Natural killer cell (primary cell): ENCODE measurements at regions not wholly inside any gene's neighbourhood (a gene's known extent, or its start where the extent isn't known, plus 50 kb on each side); places are given as distances from the start of the nearest gene placed in this dataset.

Experiments used
- ATAC-seq, 3 donors: fragments of 150-1000 bp in 2 of 3; fragments of 200-7000 bp in 1 of 3; cut with Tn5 transposase; 1 replicate in 1 of 3; 2 replicates in 2 of 3; pipeline ENCODE4 v1.10.0; 2021; ENCODE audit warnings: mild to moderate bottlenecking in 2 of 3, moderate library complexity in 2 of 3
- DNase-seq, 2 donors: peaks; one replicate each; pipeline versions ENCODE4 v3.0.0 to v3.0.0-alpha.2; 2013 to 2021; ENCODE audit warnings: mixed read lengths in 1 of 2
- H3K27ac ChIP-seq: one replicate; pipeline ENCODE4 v1.5.1; 2013; ENCODE audit warnings: mild to moderate bottlenecking, low read length
- H3K27me3 ChIP-seq: one replicate; pipeline ENCODE4 v1.6.1; 2013; ENCODE audit warnings: low read length; ENCODE audit not compliant: control insufficient read depth, insufficient read depth
- H3K36me3 ChIP-seq: one replicate; pipeline ENCODE4 v1.6.1; 2013; ENCODE audit warnings: low read length; ENCODE audit not compliant: control insufficient read depth, insufficient read depth
- H3K4me1 ChIP-seq: one replicate; pipeline ENCODE4 v1.6.1; 2013; ENCODE audit warnings: low read length; ENCODE audit not compliant: control insufficient read depth, insufficient read depth
- H3K4me3 ChIP-seq: one replicate; pipeline ENCODE4 v1.5.1; 2013; ENCODE audit warnings: low read length
- H3K9me3 ChIP-seq: one replicate; pipeline ENCODE4 v1.6.1; 2013; ENCODE audit warnings: low read length; ENCODE audit not compliant: control insufficient read depth, insufficient read depth
- H3K27ac Mint-ChIP-seq, 2 donors: one replicate each; pipeline ENCODE4 v1.8.0; 2022; ENCODE audit warnings: mild to moderate bottlenecking in 2 of 2, mixed read lengths in 2 of 2, moderate library complexity in 1 of 2
- H3K27me3 Mint-ChIP-seq, 2 donors: one replicate each; pipeline ENCODE4 v1.8.0; 2022; ENCODE audit warnings: low read depth in 2 of 2, mixed read lengths in 2 of 2
- H3K36me3 Mint-ChIP-seq: one replicate; pipeline ENCODE4 v1.8.0; 2022; ENCODE audit warnings: mixed read lengths
- H3K4me1 Mint-ChIP-seq, 2 donors: one replicate each; pipeline ENCODE4 v1.8.0; 2022; ENCODE audit warnings: mixed read lengths in 2 of 2
- H3K4me3 Mint-ChIP-seq: one replicate; pipeline ENCODE4 v1.8.0; 2022; ENCODE audit warnings: mild to moderate bottlenecking, moderate library complexity, mixed read lengths
- H3K9me3 Mint-ChIP-seq, 2 donors: one replicate each; pipeline ENCODE4 v1.8.0; 2022; ENCODE audit warnings: mixed read lengths in 2 of 2
- WGBS: methylation state at CpG from one replicate; pipeline ENCODE4 v1.1.7; 2013; ENCODE audit warnings: missing lambda C conversion rate; ENCODE audit not compliant: insufficient coverage; 5-methylcytosine and 5-hydroxymethylcytosine counted together
- intact Hi-C: fragments of 100-400 bp; cut with micrococcal nuclease; formaldehyde crosslinking; loops from one replicate; pipeline ENCODE4 v1.14.2; 2022
- TF ChIP-seq, protein P1 (sequence below): fragments of 200-600 bp; IDR thresholded peaks from one replicate; pipeline ENCODE4 v1.8.0; 2022; ENCODE audit warnings: antibody characterized with exemption

DNA sequence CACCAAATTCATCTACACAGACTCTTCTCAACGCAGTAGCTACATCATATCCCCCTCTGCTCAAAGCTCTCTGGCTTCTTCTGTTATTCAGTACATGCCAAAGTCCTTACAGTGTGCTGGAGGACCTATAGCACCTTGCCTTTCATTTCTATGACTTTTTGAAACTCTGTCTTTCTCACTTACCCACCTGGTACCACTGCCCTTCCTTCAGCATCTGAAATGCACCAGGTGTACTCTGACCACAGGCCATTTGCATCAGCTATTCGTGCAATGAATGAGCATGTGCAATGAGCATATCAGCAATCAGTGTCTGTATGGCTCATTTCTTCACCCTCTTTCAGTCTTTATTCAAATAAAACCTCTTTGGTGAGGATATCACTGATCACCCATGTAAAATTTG, 399.9 kb downstream of the RAB28 start:
- H3K27ac Mint-ChIP-seq = no peak overlapping the region
- no peaks in the 10 kb centered on the region for H3K27me3 Mint-ChIP-seq
- H3K9me3 ChIP-seq = peaks cover 16% of the 10 kb centered on the region
- 64% methylated on average over 2 of the region's 2 CpGs for WGBS
- H3K27ac ChIP-seq = no peak overlapping the region
- TF ChIP-seq, protein P1, sequence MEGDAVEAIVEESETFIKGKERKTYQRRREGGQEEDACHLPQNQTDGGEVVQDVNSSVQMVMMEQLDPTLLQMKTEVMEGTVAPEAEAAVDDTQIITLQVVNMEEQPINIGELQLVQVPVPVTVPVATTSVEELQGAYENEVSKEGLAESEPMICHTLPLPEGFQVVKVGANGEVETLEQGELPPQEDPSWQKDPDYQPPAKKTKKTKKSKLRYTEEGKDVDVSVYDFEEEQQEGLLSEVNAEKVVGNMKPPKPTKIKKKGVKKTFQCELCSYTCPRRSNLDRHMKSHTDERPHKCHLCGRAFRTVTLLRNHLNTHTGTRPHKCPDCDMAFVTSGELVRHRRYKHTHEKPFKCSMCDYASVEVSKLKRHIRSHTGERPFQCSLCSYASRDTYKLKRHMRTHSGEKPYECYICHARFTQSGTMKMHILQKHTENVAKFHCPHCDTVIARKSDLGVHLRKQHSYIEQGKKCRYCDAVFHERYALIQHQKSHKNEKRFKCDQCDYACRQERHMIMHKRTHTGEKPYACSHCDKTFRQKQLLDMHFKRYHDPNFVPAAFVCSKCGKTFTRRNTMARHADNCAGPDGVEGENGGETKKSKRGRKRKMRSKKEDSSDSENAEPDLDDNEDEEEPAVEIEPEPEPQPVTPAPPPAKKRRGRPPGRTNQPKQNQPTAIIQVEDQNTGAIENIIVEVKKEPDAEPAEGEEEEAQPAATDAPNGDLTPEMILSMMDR = no peak
- ATAC-seq (no peak), DNase-seq (no peak)
- peaks cover 11% of the 10 kb centered on the region for H3K36me3 Mint-ChIP-seq
- no peak overlapping the region for H3K4me3 ChIP-seq
- H3K4me1 ChIP-seq = no peaks in the 10 kb centered on the region
- no peaks in the 10 kb centered on the region for H3K4me1 Mint-ChIP-seq
- no peaks in the 10 kb centered on the region for H3K27me3 ChIP-seq
- H3K36me3 ChIP-seq = no peaks in the 10 kb centered on the region
- intact Hi-C loops = no loop called here
- peaks cover 28 to 30% of the 10 kb centered on the region in 2 donors for H3K9me3 Mint-ChIP-seq
- no peak overlapping the region for H3K4me3 Mint-ChIP-seq

DNA sequence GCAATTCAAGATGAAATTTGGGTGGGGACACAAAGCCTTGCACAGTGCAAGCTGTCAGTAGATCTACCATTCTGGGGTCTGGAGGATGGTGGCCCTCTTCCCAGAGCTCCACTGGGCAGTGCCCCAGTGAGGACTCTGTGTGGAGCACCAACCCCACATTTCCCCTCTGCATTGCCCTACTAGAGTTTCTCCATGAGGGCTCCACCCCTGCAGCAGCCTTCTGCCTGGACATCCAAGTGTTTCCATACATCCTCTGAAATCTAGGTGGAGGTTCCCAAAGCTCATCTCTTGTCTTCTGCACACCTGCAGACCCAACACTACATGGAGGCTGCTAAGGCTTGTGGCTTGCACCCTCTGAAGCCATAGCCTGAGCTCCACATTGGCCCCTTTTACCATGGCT, 402.3 kb downstream of the RAB28 start:
- Mint-ChIP-seq H3K27me3 (no peaks in the 10 kb centered on the region), H3K27ac (no peak overlapping the region), H3K9me3 (peaks cover 22 to 25% of the 10 kb centered on the region in 2 donors), H3K36me3 (peaks cover 11% of the 10 kb centered on the region), H3K4me1 (no peaks in the 10 kb centered on the region), H3K4me3 (no peak overlapping the region)
- Histone ChIP-seq H3K27ac (no peak overlapping the region), H3K4me3 (no peak overlapping the region), H3K36me3 (no peaks in the 10 kb centered on the region), H3K9me3 (peaks cover 21% of the 10 kb centered on the region), H3K27me3 (no peaks in the 10 kb centered on the region), H3K4me1 (no peaks in the 10 kb centered on the region)
- ATAC-seq (no peak), DNase-seq (no peak)
- TF ChIP-seq, protein P1 = no peak
- intact Hi-C loops = no loop called here

DNA sequence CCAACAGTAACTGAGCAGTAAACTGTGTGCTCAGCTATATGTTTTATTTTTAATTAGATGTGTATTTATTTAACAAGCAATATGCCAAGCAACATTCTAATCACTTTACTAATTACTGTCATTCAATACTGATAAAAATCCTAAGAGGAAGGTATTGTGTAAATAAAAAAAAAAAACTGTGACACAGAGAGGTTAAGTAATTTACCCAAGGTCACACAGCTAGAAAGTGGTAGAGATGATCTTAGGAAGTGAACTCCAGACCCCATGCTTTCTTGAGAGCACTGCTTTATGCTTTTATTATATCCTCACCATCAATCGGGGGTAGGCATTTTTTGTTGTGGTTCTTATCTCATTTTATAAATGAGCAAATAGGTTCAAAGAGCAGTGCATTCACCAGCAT, 417.1 kb downstream of the RAB28 start:
- H3K27me3 ChIP-seq = no peaks in the 10 kb centered on the region
- Mint-ChIP-seq H3K9me3 (peaks cover 22 to 27% of the 10 kb centered on the region in 2 donors), H3K36me3 (peaks cover 8% of the 10 kb centered on the region), H3K4me3 (no peak overlapping the region), H3K4me1 (no peaks in the 10 kb centered on the region), H3K27me3 (no peaks in the 10 kb centered on the region), H3K27ac (no peak overlapping the region)
- TF ChIP-seq, protein P1 = no peak
- no peaks in the 10 kb centered on the region for H3K4me1 ChIP-seq
- no peaks in the 10 kb centered on the region for H3K36me3 ChIP-seq
- DNase-seq = no peak
- H3K4me3 ChIP-seq = no peak overlapping the region
- no peak for ATAC-seq
- no peaks in the 10 kb centered on the region for H3K9me3 ChIP-seq
- intact Hi-C loops = no loop called here
- no CpG with 5 or more reads among the region's 1 CpG for WGBS
- H3K27ac ChIP-seq = no peak overlapping the region

DNA sequence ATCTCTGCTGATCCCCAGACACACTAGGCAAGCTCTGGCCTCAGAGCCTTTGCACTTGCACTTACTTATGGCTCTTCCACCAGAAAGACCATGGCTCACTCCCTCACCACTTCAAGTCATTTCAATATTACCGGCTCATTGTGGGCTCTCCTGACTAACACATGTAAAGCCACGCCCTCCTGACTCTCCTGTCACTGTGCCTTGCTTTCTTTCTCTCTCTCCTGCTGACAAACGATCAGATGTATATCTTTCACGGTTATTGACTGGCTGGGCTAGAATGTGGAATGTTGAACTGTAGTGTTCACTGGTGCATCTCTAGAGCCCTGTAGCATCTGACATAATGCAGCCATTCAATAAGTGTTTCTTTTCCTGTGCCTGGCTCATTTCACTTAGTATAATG, 425.1 kb downstream of the RAB28 start:
- Histone ChIP-seq H3K9me3 (no peaks in the 10 kb centered on the region), H3K27me3 (no peaks in the 10 kb centered on the region), H3K4me1 (no peaks in the 10 kb centered on the region), H3K36me3 (no peaks in the 10 kb centered on the region), H3K4me3 (no peak overlapping the region), H3K27ac (no peak overlapping the region)
- DNase-seq = no peak
- intact Hi-C loops = no loop called here
- Mint-ChIP-seq H3K9me3 (peaks cover 19 to 23% of the 10 kb centered on the region in 2 donors), H3K4me1 (no peaks in the 10 kb centered on the region), H3K4me3 (no peak overlapping the region), H3K36me3 (peaks cover 6% of the 10 kb centered on the region), H3K27me3 (no peaks in the 10 kb centered on the region), H3K27ac (no peak overlapping the region)
- TF ChIP-seq, protein P1 = no peak
- WGBS = 68% methylated on average over 4 of the region's 4 CpGs
- ATAC-seq = no peak
